Neural cell (in vitro differentiated cells): ENCODE measurements at regions not wholly inside any gene's neighbourhood (a gene's known extent, or its start where the extent isn't known, plus 50 kb on each side); places are given as distances from the start of the nearest gene placed in this dataset.
"Not testable (repeated sequence)": the region's sequence is repeated elsewhere in the genome, so short reads cannot be mapped to it uniquely, and the experiment has no call there.

ENCODE experiments used
- H2AFZ ChIP-seq: fragments of 200-600, 300-800 bp; sonication (generic), shearing (Covaris generic); 2 replicates; pipeline ENCODE4 v1.6.0; 2014; ENCODE audit warnings: low read depth, mild to moderate bottlenecking, antibody characterized with exemption, low read length, moderate library complexity
- H3F3A ChIP-seq: fragments of 200-600 bp; shearing (Covaris generic); 2 replicates; pipeline ENCODE4 v1.6.1; 2016; ENCODE audit warnings: mild to moderate bottlenecking, moderate library complexity, mixed read lengths, antibody characterized with exemption, low read length; ENCODE audit not compliant: insufficient read depth, poor library complexity, severe bottlenecking
- H3K27ac ChIP-seq: fragments of 200-600, 300-800 bp; sonication (generic), shearing (Covaris generic); 2 replicates; pipeline ENCODE4 v1.5.1; 2014; ENCODE audit warnings: mild to moderate bottlenecking, low read length, moderate library complexity
- H3K27me3 ChIP-seq: fragments of 300-800, 200-600 bp; sonication (generic), shearing (Covaris generic); 2 replicates; pipeline ENCODE4 v1.6.0; 2014; ENCODE audit warnings: mild to moderate bottlenecking, low read depth, low read length, moderate library complexity; ENCODE audit not compliant: insufficient read depth
- H3K36me3 ChIP-seq: fragments of 300-800, 200-600 bp; sonication (generic), shearing (Covaris generic); 2 replicates; pipeline ENCODE4 v1.5.1; 2014; ENCODE audit warnings: mild to moderate bottlenecking, antibody characterized with exemption, low read length, moderate library complexity; ENCODE audit not compliant: insufficient read depth
- H3K4me2 ChIP-seq: fragments of 300-800, 200-600 bp; sonication (generic), shearing (Covaris generic); 2 replicates; pipeline ENCODE4 v1.6.0; 2014; ENCODE audit warnings: mild to moderate bottlenecking, low read length
- H3K4me3 ChIP-seq: fragments of 300-800, 200-600 bp; sonication (generic), shearing (Covaris generic); 2 replicates; pipeline ENCODE4 v1.5.1; 2014; ENCODE audit warnings: mild to moderate bottlenecking, low read length, moderate library complexity
- H3K79me2 ChIP-seq: fragments of 200-600 bp; shearing (Covaris generic); replicated peaks from 2 replicates; pipeline ENCODE4 v1.6.0; 2014; ENCODE audit warnings: mild to moderate bottlenecking, low read length, moderate library complexity; ENCODE audit not compliant: insufficient read depth
- H3K9ac ChIP-seq: fragments of 300-800, 200-600 bp; sonication (generic), shearing (Covaris generic); 2 replicates; pipeline ENCODE4 v1.6.1; 2016; ENCODE audit warnings: mild to moderate bottlenecking, low read length, mixed read lengths
- H3K9me2 ChIP-seq: fragments of 200-600 bp; shearing (Covaris generic); 2 replicates; pipeline ENCODE4 v1.6.1; 2016; ENCODE audit warnings: mild to moderate bottlenecking, low read length, mixed read lengths; ENCODE audit not compliant: insufficient read depth
- H3K9me3 ChIP-seq: fragments of 200-600, 300-800 bp; sonication (generic), shearing (Covaris generic); 2 replicates; pipeline ENCODE4 v1.6.1; 2016; ENCODE audit warnings: mild to moderate bottlenecking, mixed run types, low read length, moderate library complexity, mixed read lengths
- H4K20me1 ChIP-seq: fragments of 200-600 bp; shearing (Covaris generic); 2 replicates; pipeline ENCODE4 v1.6.1; 2016; ENCODE audit warnings: mild to moderate bottlenecking, mixed run types; ENCODE audit not compliant: insufficient read depth
- CTCF ChIP-seq: fragments of 450-650 bp; IDR thresholded peaks from 2 replicates; pipeline ENCODE4 v1.5.1; 2014; ENCODE audit warnings: antibody characterized with exemption, mild to moderate bottlenecking, moderate library complexity; ENCODE audit not compliant: poor library complexity, severe bottlenecking
- EP300 ChIP-seq: fragments of 450-650 bp; conservative IDR thresholded peaks from 2 replicates; pipeline ENCODE4 v1.6.1; 2014; ENCODE audit warnings: antibody characterized with exemption, mild to moderate bottlenecking, moderate library complexity; ENCODE audit not compliant: poor library complexity, severe bottlenecking
- EZH2 ChIP-seq: fragments of 200-600, 300-800 bp; shearing (Covaris generic), sonication (generic); IDR thresholded peaks from 2 replicates; pipeline ENCODE4 v1.6.1; 2014; ENCODE audit warnings: antibody characterized with exemption, low read length, borderline replicate concordance, mild to moderate bottlenecking; ENCODE audit not compliant: insufficient read depth, poor library complexity, severe bottlenecking
- MXI1 ChIP-seq: fragments of 450-650 bp; conservative IDR thresholded peaks from 2 replicates; pipeline ENCODE4 v1.6.1; 2014; ENCODE audit warnings: antibody characterized with exemption, mild to moderate bottlenecking; ENCODE audit not compliant: poor library complexity, severe bottlenecking
- POLR2AphosphoS5 ChIP-seq: IDR thresholded peaks from 2 replicates; pipeline ENCODE4 v1.6.1; 2012
- RAD21 ChIP-seq: fragments of 450-650 bp; conservative IDR thresholded peaks from 2 replicates; pipeline ENCODE4 v1.6.1; 2014; ENCODE audit warnings: antibody characterized with exemption, mild to moderate bottlenecking, moderate library complexity
- REST ChIP-seq: IDR thresholded peaks from 2 replicates; pipeline ENCODE4 v1.6.1; 2012; ENCODE audit warnings: borderline replicate concordance
- SMC3 ChIP-seq: fragments of 450-650 bp; conservative IDR thresholded peaks from 2 replicates; pipeline ENCODE4 v1.6.1; 2014; ENCODE audit warnings: antibody characterized with exemption, mild to moderate bottlenecking, moderate library complexity; ENCODE audit not compliant: poor library complexity
- TAF1 ChIP-seq: IDR thresholded peaks from 2 replicates; pipeline ENCODE4 v1.6.1; 2012; ENCODE audit warnings: low read depth

- no peaks in the 10 kb centered on the region for H3K9me2 ChIP-seq
- no peaks in the 10 kb centered on the region for H3K9me3 ChIP-seq
- no peaks in the 10 kb centered on the region for H4K20me1 ChIP-seq
- no peak for TF ChIP-seq MXI1
- no peak for TF ChIP-seq EZH2
- TF ChIP-seq POLR2AphosphoS5, result no peak
- TF ChIP-seq EP300, result no peak
- no peak for TF ChIP-seq CTCF
- TF ChIP-seq TAF1, result no peak
- TF ChIP-seq REST, result no peak
- no peak for TF ChIP-seq RAD21
- TF ChIP-seq SMC3, result no peak
- no peaks in the 10 kb centered on the region for H3K27me3 ChIP-seq
- H3K79me2 ChIP-seq, result no peaks in the 10 kb centered on the region
- no peak overlapping the region for H3K4me3 ChIP-seq
- no peak overlapping the region for H3K27ac ChIP-seq
- H3K36me3 ChIP-seq, result no peaks in the 10 kb centered on the region
- no peak overlapping the region for H2AFZ ChIP-seq
- no peaks in the 10 kb centered on the region for H3F3A ChIP-seq
- no peak overlapping the region for H3K4me2 ChIP-seq
- no peak overlapping the region for H3K9ac ChIP-seq
Measured at GRCh38 chr16:27641260-27641659, 91.3 kb downstream of the KATNIP start.

- not testable (repeated sequence) for H3K79me2 ChIP-seq, H3K4me2 ChIP-seq, H3K9me3 ChIP-seq, H3F3A ChIP-seq, H3K27me3 ChIP-seq, H3K9me2 ChIP-seq, H3K9ac ChIP-seq, H2AFZ ChIP-seq, H4K20me1 ChIP-seq, H3K4me3 ChIP-seq, H3K36me3 ChIP-seq, H3K27ac ChIP-seq
Measured at GRCh38 chr16:27641734-27642415, 91.9 kb downstream of the KATNIP start.

- Histone ChIP-seq H3K79me2 (no peaks in the 10 kb centered on the region), H3K4me3 (no peak overlapping the region), H3K4me2 (no peak overlapping the region), H4K20me1 (no peaks in the 10 kb centered on the region), H3K9me2 (no peaks in the 10 kb centered on the region), H3K36me3 (no peaks in the 10 kb centered on the region), H3K27ac (no peak overlapping the region), H3K9me3 (no peaks in the 10 kb centered on the region), H3K27me3 (no peaks in the 10 kb centered on the region), H2AFZ (no peak overlapping the region), H3F3A (no peaks in the 10 kb centered on the region), H3K9ac (no peak overlapping the region)
- no peak for TF ChIP-seq SMC3
- no peak for TF ChIP-seq POLR2AphosphoS5
- no peak for TF ChIP-seq TAF1
- no peak for TF ChIP-seq REST
- TF ChIP-seq EZH2, result no peak
- no peak for TF ChIP-seq EP300
- TF ChIP-seq MXI1, result no peak
- no peak for TF ChIP-seq CTCF
Measured at GRCh38 chr16:27642756-27643155, 92.8 kb downstream of the KATNIP start.
